Fibroblast of gingiva (primary cell): ENCODE measurements at regions not wholly inside any gene's neighbourhood (a gene's known extent, or its start where the extent isn't known, plus 50 kb on each side); places are given as distances from the start of the nearest gene placed in this dataset.

Experiments
- DNase-seq: peaks from one replicate; pipeline ENCODE4 v3.0.0-alpha.2; 2011; ENCODE audit warnings: low read depth

DNA sequence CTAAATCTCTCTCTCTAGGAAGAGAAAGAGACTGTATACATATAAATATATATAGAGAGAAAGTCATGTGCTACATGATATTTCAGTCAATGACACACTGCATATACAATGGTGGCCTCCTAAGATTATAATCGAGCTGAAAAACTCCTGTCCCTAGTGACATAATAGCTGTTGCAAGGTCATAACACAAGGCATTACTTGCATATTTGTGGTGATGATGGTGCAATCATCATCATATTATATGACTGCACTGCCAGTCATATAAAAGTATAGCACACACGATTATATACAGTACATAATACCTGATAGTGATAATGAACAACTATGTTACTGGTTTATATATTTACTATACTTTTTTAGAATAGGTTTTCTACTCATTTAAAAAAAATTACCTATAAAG is 316.7 kb downstream of the FGFR2 start:
- DNase-seq, result no peak

DNA sequence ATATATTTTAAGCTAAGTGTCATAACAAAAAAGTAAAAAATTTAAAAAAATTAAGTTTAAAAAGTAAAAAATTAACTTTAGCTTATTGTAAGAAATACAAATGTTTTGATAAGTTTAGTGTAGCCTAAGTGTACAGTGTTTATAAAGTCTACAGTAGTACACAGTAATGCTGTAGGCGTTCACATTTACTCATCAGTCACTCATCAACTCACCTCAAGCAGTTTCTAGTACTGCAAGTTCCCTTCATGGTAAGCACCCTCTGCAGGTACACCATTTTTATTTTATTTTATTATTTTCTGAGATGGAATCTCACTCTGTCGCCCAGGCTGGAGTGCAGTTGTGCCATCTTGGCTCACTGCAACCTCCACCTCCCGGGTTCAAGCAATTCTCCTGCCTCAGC is 316.0 kb downstream of the FGFR2 start:
- no peak for DNase-seq

- no peak for DNase-seq
These were observed 315.3 kb downstream of the FGFR2 start for GRCh38 chr10:121282797-121283515.

- no peak for DNase-seq
These were observed 313.3 kb downstream of the FGFR2 start for GRCh38 chr10:121284936-121285335.

DNA sequence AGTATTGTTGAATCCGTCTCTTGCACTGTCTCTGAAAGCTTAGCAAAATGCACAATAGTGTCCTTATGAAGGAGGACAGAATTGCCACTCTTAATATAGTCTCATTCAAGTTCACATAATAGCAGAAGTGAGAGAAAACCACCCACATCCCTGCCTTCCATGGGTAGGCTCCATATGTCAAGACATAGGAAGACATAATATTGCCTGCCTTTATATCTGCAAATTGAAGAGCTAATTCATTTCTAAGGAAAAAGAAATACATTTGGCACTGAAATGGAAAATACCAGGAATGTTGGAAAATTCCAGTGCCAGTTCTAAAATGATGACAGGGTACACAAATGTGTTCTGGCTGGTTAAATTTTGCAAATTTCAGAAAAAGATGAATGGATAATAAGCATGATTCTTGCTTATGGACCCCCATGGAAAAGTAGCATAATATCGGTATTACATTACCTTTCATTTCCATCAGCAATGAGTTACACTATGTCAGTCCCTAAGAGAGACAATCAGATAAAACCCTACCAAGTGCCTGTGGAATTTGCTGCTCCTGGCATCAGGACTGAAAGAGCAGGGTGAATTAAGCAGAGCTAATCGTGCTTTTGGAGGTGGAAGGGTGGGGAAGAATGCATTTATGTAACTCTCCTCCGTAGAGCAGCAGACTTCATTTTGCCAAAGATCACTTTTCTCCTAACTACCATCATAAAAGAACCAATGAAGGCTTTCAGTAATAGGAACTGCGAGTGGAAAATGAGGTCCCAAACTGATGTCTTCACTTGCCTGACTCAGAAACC is 312.6 kb downstream of the FGFR2 start:
- no peak for DNase-seq

- no peak for DNase-seq
These were observed 310.2 kb downstream of the FGFR2 start for GRCh38 chr10:121288011-121288410.

- DNase-seq, result no peak
These were observed 309.2 kb downstream of the FGFR2 start for GRCh38 chr10:121288864-121289661.

- no peak for DNase-seq
These were observed 308.4 kb downstream of the FGFR2 start for GRCh38 chr10:121289800-121290199.

DNA sequence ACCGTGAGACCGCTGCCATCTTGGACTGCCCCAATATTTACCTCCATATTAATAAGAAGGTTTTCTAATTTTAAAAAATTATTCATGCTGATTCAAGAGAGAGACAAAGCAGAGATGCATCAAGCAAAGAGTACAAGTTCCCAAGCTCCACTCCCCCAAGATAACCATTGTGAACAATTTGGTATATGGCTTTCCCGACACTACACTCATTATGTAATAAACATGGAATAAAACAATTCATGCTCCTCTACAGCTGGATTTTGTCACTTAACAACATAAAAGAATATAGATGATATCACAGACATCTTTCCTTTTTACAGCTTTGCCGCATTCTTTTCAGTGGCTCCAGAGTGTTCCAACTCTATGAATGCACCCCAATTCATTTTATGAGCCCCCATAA is 307.6 kb downstream of the FGFR2 start:
- no peak for DNase-seq

- DNase-seq, result no peak
These were observed 306.9 kb downstream of the FGFR2 start for GRCh38 chr10:121291376-121291775.

GRCh38 chr10:121291823-121292222 is 306.4 kb downstream of the FGFR2 start:
- DNase-seq, result no peak

DNA sequence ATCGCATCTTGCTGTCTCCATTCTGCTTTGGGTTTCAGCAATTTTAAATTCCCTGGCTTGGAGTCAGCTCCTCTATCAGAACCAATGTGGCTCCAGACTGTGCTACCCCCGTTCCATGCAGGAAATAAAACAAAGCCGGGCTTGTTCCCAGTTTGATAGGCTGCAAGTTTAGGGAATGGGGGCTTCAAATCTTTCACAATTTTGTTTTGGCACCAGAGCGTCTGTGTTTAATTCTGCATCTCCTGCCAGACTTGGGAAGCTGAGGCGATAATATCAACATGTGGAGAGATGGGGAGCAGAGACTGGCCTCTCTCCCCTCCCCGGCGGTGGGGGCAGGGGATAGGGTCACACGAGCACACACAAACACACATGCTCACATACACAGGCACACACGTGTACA is 305.9 kb downstream of the FGFR2 start:
- no peak for DNase-seq

- DNase-seq, result no peak
These were observed 305.1 kb downstream of the FGFR2 start for GRCh38 chr10:121293110-121293509.

GRCh38 chr10:121294630-121295029 is 303.6 kb downstream of the FGFR2 start:
- DNase-seq, result no peak

DNA sequence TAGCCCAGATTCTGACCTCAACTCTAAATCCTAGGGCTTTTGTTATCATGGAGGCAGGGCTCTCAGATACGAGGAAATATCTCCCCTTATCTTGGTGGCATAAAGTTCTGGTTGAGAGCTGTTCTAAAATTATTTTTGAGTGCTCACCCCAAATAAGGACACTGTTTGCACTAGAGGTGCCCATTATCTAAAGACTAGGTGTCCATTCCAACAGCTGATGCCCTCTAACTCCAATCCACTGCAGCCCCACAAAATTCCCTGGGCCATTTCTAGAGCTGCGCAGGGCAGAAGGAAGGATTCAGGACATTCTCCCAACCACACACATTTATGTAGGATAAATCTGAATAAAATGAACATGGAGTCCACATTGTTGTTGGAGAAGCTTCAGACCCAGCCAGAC is 301.9 kb downstream of the FGFR2 start:
- no peak for DNase-seq

DNA sequence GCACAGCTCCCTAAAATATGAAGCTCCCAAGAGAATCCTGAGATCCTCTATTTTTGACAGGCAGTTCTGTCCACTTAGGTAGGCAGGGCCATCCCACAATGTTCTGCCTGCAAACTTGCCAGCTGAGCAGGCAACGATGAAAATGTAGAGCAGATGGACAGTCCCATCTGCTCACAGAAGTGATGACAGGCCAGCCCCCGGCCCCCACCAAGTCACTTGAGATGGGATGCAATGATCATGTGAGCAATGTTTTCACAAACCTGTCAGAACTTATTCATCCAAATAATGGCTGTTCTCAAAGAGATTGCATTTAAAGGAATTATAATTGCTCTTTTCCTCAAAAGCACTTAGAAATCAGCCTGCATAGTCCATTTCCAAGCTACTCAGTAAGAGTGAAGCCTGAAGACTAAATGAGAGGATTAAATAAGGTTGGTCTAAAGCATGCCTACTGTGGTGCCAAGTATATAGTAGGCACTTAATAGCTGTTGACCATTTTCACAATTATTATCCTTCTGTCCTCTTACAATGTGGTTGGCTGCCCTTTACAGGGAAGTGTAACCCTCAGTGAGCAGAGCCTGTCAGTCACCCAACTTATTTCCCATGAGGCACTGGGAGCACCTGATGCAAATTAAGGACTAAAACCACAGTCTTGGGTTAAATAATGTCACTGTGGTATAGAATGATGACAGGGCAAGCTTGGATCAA is 301.2 kb downstream of the FGFR2 start:
- DNase-seq, result no peak

DNA sequence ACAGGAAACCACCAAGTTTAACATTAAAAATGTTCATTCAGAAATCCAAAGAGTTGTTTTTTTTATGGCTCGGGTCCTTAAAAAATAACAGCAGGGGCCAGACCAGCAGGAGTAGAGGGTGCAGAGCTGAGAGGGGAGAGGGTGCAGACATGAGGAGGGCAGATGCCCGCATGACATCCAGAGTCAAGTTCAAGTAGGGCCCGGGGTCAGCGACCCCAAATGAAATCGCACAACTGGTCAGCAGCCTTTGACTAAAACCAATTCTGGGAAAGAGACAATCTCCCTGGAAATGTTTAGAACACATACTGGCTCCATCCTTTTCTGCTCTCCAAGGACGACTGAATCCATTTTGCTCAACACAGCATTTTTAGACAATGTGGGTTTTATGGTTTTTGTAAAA is 297.5 kb downstream of the FGFR2 start:
- no peak for DNase-seq

GRCh38 chr10:121302541-121303180 is 295.6 kb downstream of the FGFR2 start:
- no peak for DNase-seq

GRCh38 chr10:121303287-121303890 is 294.9 kb downstream of the FGFR2 start:
- DNase-seq, result no peak

DNA sequence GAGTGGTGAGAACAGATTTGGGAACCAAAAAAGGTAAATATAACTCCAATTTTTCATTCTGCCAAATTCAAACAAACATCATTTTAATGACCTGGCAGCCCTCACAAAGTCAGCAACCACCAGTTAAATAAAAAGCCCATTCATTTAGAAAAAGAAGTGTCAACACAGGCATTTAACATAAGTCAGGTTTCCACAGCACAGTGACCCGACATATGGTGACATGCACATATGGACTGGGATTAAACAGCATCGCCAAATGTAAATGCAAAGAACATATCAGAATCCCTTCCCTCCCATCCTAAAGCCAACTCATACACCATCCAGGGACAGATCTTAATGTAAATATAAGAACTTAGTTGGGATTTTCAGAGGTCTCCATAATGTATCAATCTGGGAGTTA is 293.2 kb downstream of the FGFR2 start:
- DNase-seq, result no peak

GRCh38 chr10:121306159-121306673 is 292.0 kb downstream of the FGFR2 start:
- DNase-seq, result no peak
